Activated naive CD4-positive, alpha-beta T cell treated with anti-CD3 and anti-CD28 coated beads, Interleukin-2, amount 50 U/mL, for 24 hours (primary cell): ENCODE measurements at regions not wholly inside any gene's neighbourhood (a gene's known extent, or its start where the extent isn't known, plus 50 kb on each side); places are given as distances from the start of the nearest gene placed in this dataset.
"Not testable (repeated sequence)": the region's sequence is repeated elsewhere in the genome, so short reads cannot be mapped to it uniquely, and the experiment has no call there.

ENCODE experiments used
- H3K27ac Mint-ChIP-seq: one replicate; pipeline ENCODE4 v1.8.0; 2021; ENCODE audit warnings: mild to moderate bottlenecking, mixed read lengths
- H3K27me3 Mint-ChIP-seq: one replicate; pipeline ENCODE4 v1.8.0; 2021; ENCODE audit warnings: mixed read lengths
- H3K36me3 Mint-ChIP-seq: one replicate; pipeline ENCODE4 v1.8.0; 2021; ENCODE audit warnings: mixed read lengths
- H3K4me1 Mint-ChIP-seq: one replicate; pipeline ENCODE4 v1.8.0; 2021; ENCODE audit warnings: mixed read lengths
- H3K4me3 Mint-ChIP-seq: one replicate; pipeline ENCODE4 v1.8.0; 2021; ENCODE audit warnings: mild to moderate bottlenecking, mixed read lengths
- H3K9me3 Mint-ChIP-seq: one replicate; pipeline ENCODE4 v1.8.0; 2021; ENCODE audit warnings: mixed read lengths

- H3K4me3 Mint-ChIP-seq = no peak overlapping the region
- H3K27ac Mint-ChIP-seq = no peak overlapping the region
- no peaks in the 10 kb centered on the region for H3K36me3 Mint-ChIP-seq
- H3K4me1 Mint-ChIP-seq = no peaks in the 10 kb centered on the region
- H3K9me3 Mint-ChIP-seq = no peaks in the 10 kb centered on the region
- H3K27me3 Mint-ChIP-seq = no peaks in the 10 kb centered on the region
Measured at GRCh38 chr18:47716632-47717185, 213.8 kb downstream of the SMAD2 start.

- Mint-ChIP-seq H3K36me3 (no peaks in the 10 kb centered on the region), H3K27me3 (no peaks in the 10 kb centered on the region), H3K9me3 (peaks cover 2% of the 10 kb centered on the region), H3K4me3 (no peak overlapping the region), H3K27ac (no peak overlapping the region), H3K4me1 (no peaks in the 10 kb centered on the region)
Measured at GRCh38 chr18:47710451-47710850, 220.0 kb downstream of the SMAD2 start.

- Mint-ChIP-seq H3K4me3 (no peak overlapping the region), H3K27ac (no peak overlapping the region), H3K36me3 (no peaks in the 10 kb centered on the region), H3K27me3 (no peaks in the 10 kb centered on the region), H3K9me3 (peaks cover 6% of the 10 kb centered on the region), H3K4me1 (no peaks in the 10 kb centered on the region)
Measured at GRCh38 chr18:47709556-47709955, 220.9 kb downstream of the SMAD2 start.

GRCh38 chr18:47708206-47708605, 222.3 kb downstream of the SMAD2 start:
- Mint-ChIP-seq H3K27ac (no peak overlapping the region), H3K36me3 (no peaks in the 10 kb centered on the region), H3K4me1 (no peaks in the 10 kb centered on the region), H3K9me3 (peaks cover 6% of the 10 kb centered on the region), H3K4me3 (no peak overlapping the region), H3K27me3 (no peaks in the 10 kb centered on the region)

DNA sequence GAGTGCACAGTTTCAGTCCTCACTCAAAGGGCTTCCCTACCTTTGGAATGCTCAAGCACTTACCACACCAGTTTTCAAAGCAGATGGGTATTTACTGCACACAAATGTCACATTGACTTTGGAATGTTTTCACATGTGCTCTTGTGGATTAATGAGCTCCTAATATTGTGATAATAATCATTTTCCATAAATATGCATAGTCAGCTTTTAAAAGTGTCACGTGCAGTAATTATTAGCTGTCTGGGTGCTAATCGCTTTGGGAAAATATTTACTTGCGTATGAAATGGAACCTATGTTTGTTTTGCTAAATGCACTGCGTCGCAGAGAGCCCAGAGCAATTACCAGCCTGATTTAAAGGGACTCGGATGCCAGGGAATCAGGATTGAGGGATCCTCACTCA, 229.3 kb downstream of the SMAD2 start:
- peaks cover 10% of the 10 kb centered on the region for H3K27me3 Mint-ChIP-seq
- H3K4me1 Mint-ChIP-seq = no peaks in the 10 kb centered on the region
- H3K36me3 Mint-ChIP-seq = no peaks in the 10 kb centered on the region
- H3K4me3 Mint-ChIP-seq = no peak overlapping the region
- peaks cover 6% of the 10 kb centered on the region for H3K9me3 Mint-ChIP-seq
- no peak overlapping the region for H3K27ac Mint-ChIP-seq

GRCh38 chr18:47696870-47697269, 233.6 kb downstream of the SMAD2 start:
- Mint-ChIP-seq H3K9me3 (no peaks in the 10 kb centered on the region), H3K27ac (no peak overlapping the region), H3K36me3 (no peaks in the 10 kb centered on the region), H3K4me1 (no peaks in the 10 kb centered on the region), H3K4me3 (no peak overlapping the region), H3K27me3 (peaks cover 11% of the 10 kb centered on the region)

- Mint-ChIP-seq H3K9me3 (no peaks in the 10 kb centered on the region), H3K4me1 (no peaks in the 10 kb centered on the region), H3K4me3 (no peak overlapping the region), H3K36me3 (no peaks in the 10 kb centered on the region), H3K27me3 (peaks cover 6% of the 10 kb centered on the region), H3K27ac (no peak overlapping the region)
Measured at GRCh38 chr18:47691611-47692010, 238.8 kb downstream of the SMAD2 start.

GRCh38 chr18:47690778-47691177, 239.7 kb downstream of the SMAD2 start:
- not testable (repeated sequence) for H3K27ac Mint-ChIP-seq, H3K36me3 Mint-ChIP-seq, H3K27me3 Mint-ChIP-seq, H3K4me1 Mint-ChIP-seq, H3K9me3 Mint-ChIP-seq, H3K4me3 Mint-ChIP-seq

DNA sequence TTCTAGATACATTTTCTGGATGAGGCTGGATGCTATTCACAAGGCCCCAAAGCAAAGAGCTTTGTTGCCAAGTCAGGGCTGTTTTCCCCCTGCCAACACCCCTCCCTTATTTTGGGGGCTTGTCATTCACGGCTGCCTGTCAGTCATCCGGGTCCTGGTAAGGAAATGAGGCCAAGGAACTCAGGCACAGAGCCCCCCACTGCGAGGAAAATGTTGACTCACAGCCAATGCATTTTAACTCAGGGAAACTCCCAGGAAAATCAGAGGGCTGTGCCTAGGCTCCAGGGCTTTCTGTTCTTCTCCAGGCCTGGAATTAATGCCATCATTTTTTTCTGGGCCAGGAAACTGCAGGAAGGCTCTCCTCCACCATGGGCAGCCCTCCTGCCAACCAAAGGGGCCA, 241.1 kb downstream of the SMAD2 start:
- no peak overlapping the region for H3K27ac Mint-ChIP-seq
- H3K4me3 Mint-ChIP-seq = no peak overlapping the region
- peaks cover 5% of the 10 kb centered on the region for H3K27me3 Mint-ChIP-seq
- H3K36me3 Mint-ChIP-seq = no peaks in the 10 kb centered on the region
- no peaks in the 10 kb centered on the region for H3K4me1 Mint-ChIP-seq
- no peaks in the 10 kb centered on the region for H3K9me3 Mint-ChIP-seq

DNA sequence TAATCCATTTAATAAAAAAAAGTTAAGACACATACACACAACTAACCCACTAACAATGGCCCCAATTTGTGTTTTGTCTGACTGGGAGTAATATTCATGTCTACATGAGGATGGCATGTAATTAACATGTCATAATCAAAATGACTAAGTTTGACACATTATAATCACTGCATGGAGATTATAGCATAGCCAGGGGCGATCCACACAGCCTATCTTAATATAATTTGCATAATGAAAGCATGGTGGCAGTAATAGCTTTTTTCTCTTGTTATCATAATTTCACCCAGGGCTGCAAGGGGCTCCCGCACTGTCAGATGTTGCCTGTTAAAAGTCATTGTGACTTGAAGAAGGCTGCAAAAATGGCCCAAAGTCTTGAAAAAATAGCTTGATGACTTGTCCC, 243.7 kb downstream of the SMAD2 start:
- Mint-ChIP-seq H3K4me3 (no peak overlapping the region), H3K27me3 (peaks cover 5% of the 10 kb centered on the region), H3K4me1 (no peaks in the 10 kb centered on the region), H3K36me3 (no peaks in the 10 kb centered on the region), H3K27ac (no peak overlapping the region), H3K9me3 (no peaks in the 10 kb centered on the region)

DNA sequence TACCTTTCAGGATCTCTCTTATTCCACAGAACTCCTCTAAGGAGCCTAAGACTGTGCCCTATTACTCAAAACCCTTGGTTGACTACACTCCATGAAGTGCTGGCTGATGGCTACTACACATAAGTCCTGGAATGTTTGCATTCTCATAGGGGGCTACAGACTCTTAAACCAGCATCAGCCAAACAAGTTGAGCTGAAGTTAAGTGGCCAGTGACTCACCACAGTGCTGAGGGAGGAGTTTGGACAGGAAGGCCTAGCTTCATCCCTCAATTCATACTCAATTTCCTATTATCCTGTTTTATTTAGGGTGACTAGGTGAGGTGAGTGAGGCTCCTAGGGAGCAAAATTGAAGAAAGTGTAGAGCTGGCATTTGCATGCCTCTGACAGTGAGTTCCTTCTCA, 246.7 kb downstream of the SMAD2 start:
- no peak overlapping the region for H3K4me3 Mint-ChIP-seq
- H3K4me1 Mint-ChIP-seq = no peaks in the 10 kb centered on the region
- H3K27ac Mint-ChIP-seq = no peak overlapping the region
- H3K36me3 Mint-ChIP-seq = no peaks in the 10 kb centered on the region
- peaks cover 7% of the 10 kb centered on the region for H3K27me3 Mint-ChIP-seq
- H3K9me3 Mint-ChIP-seq = no peaks in the 10 kb centered on the region

GRCh38 chr18:47682876-47683275, 247.6 kb downstream of the SMAD2 start:
- Mint-ChIP-seq H3K27ac (no peak overlapping the region), H3K9me3 (no peaks in the 10 kb centered on the region), H3K36me3 (no peaks in the 10 kb centered on the region), H3K4me1 (no peaks in the 10 kb centered on the region), H3K4me3 (no peak overlapping the region), H3K27me3 (peaks cover 5% of the 10 kb centered on the region)

GRCh38 chr18:47680488-47680887, 250.0 kb downstream of the SMAD2 start:
- no peak overlapping the region for H3K4me3 Mint-ChIP-seq
- H3K36me3 Mint-ChIP-seq = no peaks in the 10 kb centered on the region
- no peaks in the 10 kb centered on the region for H3K9me3 Mint-ChIP-seq
- no peak overlapping the region for H3K27ac Mint-ChIP-seq
- H3K4me1 Mint-ChIP-seq = no peaks in the 10 kb centered on the region
- H3K27me3 Mint-ChIP-seq = peaks cover 3% of the 10 kb centered on the region

DNA sequence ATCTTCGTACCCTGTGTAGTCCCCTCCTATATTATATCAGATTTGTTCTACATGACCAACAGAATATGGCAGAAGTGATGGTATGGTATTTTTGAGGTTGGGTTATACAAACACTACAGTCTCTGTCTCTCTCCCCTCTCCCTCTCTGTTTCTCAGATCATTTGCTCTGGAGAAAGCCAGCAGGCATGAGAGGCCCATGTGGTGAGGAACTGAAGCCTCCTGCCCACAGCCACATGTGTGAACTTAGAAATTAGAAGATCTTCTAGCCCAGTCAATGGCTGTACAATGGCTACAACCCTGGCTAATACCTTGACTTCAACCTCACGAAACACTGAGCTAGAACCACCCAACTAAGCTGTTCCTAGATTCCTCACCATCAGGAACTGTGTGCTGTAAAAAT, 250.6 kb downstream of the SMAD2 start:
- no peaks in the 10 kb centered on the region for H3K9me3 Mint-ChIP-seq
- peaks cover 3% of the 10 kb centered on the region for H3K27me3 Mint-ChIP-seq
- no peaks in the 10 kb centered on the region for H3K36me3 Mint-ChIP-seq
- H3K4me1 Mint-ChIP-seq = no peaks in the 10 kb centered on the region
- H3K4me3 Mint-ChIP-seq = no peak overlapping the region
- no peak overlapping the region for H3K27ac Mint-ChIP-seq

DNA sequence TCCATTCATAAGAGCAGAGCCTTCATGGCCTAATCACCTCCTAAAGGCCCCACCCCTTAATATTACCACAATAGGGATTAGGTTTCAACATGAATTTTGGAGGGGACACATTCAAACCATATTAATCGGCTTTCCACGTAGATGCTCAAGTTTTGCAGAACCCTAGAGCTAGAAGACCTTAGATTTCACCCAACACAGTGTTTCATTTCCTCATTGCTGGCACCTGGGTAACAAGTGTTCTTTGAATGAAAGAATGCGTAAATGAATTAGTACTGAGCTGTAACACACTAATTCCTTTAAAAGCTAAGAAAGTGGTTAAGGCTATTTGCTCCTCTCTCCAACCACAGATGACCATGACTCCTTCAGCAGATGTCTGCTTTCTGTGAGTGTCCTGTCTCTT, 252.5 kb downstream of the SMAD2 start:
- Mint-ChIP-seq H3K4me1 (no peaks in the 10 kb centered on the region), H3K27me3 (peaks cover 3% of the 10 kb centered on the region), H3K36me3 (no peaks in the 10 kb centered on the region), H3K4me3 (no peak overlapping the region), H3K27ac (no peak overlapping the region), H3K9me3 (no peaks in the 10 kb centered on the region)

- no peaks in the 10 kb centered on the region for H3K9me3 Mint-ChIP-seq
- peaks cover 11% of the 10 kb centered on the region for H3K27me3 Mint-ChIP-seq
- H3K4me3 Mint-ChIP-seq = no peak overlapping the region
- H3K27ac Mint-ChIP-seq = no peak overlapping the region
- no peaks in the 10 kb centered on the region for H3K4me1 Mint-ChIP-seq
- no peaks in the 10 kb centered on the region for H3K36me3 Mint-ChIP-seq
Measured at GRCh38 chr18:47669815-47670214, 260.6 kb downstream of the SMAD2 start.

- H3K9me3 Mint-ChIP-seq = peaks cover 5% of the 10 kb centered on the region
- H3K27ac Mint-ChIP-seq = no peak overlapping the region
- H3K4me1 Mint-ChIP-seq = no peaks in the 10 kb centered on the region
- H3K36me3 Mint-ChIP-seq = no peaks in the 10 kb centered on the region
- no peak overlapping the region for H3K4me3 Mint-ChIP-seq
- peaks cover 1% of the 10 kb centered on the region for H3K27me3 Mint-ChIP-seq
Measured at GRCh38 chr18:47658498-47658897, 272.0 kb downstream of the SMAD2 start.
